Stimulated activated CD4-positive, alpha-beta T cell treated with anti-CD3 and anti-CD28 coated beads, Interleukin-15, amount 100 ng/mL, for 24 hours (primary cell): ENCODE measurements at regions not wholly inside any gene's neighbourhood (a gene's known extent, or its start where the extent isn't known, plus 50 kb on each side); places are given as distances from the start of the nearest gene placed in this dataset.

ENCODE experiments used
- DNase-seq: peaks from one replicate; pipeline ENCODE4 v3.0.0-alpha.2; 2020

- no peak for DNase-seq
Measured at GRCh38 chr20:19003366-19004336, 190.1 kb downstream of the SCP2D1 start.

DNA sequence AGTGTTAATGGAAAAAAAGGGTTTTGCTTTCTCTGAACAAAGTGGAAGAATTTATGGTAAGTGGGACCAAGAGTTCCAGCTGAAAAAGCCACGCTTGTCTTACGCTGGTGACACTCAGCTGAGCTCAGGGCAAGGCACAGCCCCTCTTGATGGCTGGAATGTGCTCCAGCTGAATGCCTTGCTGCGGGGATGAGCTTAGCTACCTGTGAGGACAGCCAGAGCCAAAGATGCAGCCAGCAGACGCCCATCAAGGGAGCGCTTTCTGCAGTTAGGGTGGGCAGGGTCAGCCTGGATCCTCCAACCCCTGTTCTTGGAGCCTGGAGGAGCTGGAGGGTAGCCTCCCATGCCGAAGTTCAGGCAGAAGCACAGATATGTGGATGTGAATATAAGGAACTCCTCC is 191.4 kb downstream of the SCP2D1 start:
- no peak for DNase-seq

DNA sequence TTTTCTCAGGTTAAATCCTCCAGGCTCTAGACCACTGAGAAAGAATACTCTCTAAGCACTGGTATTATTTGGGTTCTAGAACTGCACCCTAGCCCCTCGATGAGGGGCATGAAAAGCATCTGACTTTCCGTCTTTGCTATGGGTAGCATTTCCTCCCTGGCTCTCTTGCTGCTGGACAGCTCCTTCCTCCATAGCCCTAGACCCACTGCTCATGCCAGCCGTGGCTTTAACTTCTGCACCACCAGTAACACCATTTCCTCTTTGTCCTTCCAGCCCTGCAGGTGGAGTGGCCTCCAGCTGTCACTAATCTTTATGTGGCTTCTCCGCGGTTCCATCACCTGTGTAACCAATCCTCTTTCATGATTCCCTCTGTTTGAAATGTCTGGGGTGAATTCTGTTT is 194.9 kb downstream of the SCP2D1 start:
- DNase-seq, result no peak

DNA sequence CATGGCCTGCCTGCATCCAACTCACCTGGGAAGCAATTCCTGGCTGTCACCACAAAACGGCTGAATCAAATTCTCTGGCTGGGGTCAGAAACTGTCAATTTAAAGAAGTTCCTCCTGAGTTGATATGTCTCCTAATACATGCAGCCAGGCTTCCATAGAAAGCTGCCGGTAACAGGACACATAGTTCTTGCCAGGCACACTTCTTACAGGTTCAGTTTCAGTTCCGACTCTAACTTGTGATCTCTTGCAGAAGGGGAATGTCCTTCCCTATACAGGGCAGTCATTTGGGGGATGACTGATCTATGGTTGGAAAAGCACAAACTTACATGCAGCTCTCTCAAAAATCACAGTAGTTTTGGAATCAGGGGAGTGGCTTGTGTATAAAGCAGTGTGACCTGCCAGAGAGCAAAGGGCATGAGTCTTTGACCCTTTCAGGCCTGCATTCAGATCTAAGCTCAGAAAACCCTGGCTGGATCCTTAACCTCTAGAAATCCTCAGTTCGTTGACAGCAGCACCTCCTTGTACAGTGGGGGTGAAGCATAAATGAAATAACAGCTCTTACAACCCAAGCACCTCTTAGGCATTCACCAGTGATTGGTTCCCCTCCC is 195.6 kb downstream of the SCP2D1 start:
- no peak for DNase-seq

GRCh38 chr20:19012676-19013075 is 199.1 kb downstream of the SCP2D1 start:
- DNase-seq, result no peak

DNA sequence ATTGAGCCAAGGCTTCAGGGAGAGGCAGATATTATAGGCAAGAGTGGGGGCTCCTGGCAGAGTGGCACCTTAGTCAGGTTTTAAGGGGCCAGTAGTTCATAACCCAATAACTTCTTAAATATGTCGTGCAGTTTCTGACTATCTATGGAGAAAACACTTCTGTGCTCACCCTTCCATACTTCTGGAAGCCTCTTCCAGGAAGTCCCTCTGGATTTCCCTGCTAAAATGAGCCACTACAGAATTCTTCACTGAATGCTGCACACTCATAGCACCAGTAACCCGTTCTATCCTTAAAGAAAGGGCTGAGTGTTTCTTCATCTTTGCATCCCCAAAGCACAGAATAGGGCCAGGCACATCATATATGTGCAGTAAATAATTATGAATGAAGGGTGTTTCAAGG is 198.5 kb upstream of the SLC24A3 start:
- DNase-seq, result no peak

GRCh38 chr20:19015351-19016139 is 196.9 kb upstream of the SLC24A3 start:
- DNase-seq, result no peak

DNA sequence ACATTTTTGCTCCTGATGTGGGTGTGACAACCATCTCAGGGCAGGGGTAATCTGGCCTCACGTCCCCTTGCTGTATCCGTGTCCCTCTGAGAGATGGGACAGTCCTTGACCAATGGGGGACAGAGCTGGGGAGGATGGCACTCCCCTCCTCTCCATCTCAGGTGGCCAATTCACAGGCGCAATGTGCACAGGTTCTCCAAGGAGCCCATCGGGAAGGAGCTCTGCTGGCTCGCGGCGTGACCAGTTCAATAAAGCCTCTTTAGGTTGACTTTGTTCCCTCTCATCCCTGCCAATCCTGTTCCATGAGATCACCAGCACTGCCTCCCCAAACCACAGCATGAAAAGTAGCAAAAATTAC is 196.3 kb upstream of the SLC24A3 start:
- DNase-seq, result no peak

GRCh38 chr20:19017104-19017690 is 195.2 kb upstream of the SLC24A3 start:
- no peak for DNase-seq

- DNase-seq, result no peak
Measured at GRCh38 chr20:19018881-19019280, 193.6 kb upstream of the SLC24A3 start.

DNA sequence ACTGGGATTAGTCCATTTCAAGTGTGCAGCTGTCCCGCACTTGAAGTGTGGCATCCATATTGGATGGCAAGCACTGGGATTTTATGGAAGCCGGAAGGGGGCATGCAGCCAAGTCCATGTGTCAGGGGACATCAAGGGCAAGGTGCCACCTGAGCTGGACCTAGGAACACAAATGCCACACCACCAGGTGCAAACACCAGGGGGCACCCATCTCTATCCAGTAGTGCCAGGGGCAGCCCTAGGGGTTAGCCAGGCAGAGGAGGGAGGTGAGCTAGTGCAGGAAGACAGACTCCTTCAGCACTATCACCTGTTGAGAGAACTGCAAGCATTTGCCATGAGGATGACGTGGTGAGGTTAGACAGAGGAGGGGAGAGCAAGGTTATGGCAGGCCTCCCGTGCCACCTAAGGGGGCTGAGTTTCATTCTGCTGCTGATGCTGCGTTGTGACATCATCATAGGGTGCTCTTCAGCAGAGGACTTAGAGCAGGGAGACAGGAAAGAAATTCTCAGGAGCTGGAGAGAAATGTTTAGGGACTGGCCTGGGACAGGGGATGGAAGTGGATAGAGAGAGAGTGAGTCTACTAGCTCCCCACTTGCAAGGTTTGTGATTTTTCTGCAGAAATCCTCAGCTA is 192.6 kb upstream of the SLC24A3 start:
- DNase-seq, result no peak

- DNase-seq, result no peak
Measured at GRCh38 chr20:19021406-19022117, 190.9 kb upstream of the SLC24A3 start.

DNA sequence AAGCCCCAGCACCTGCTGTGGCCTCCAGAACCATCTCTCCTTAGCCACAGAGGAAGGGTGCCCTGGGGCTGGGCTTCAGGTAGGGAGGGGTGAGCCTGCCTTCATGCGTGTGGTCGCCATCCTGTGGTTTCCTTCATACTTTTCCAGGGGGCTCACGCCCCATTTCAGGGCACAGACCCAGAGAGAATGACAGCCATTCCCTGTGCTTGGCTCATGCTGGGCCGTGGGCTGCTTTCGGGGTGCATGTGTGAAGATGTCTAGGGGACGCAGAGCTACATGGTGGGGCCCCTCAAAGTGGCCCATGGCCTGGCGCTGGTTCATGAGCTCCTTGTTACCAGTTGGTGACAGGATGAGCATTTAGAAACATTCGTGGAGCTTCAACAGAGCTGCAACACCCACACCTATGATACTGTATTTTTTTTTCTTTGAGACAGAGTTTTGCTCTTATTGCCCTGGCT is 190.3 kb upstream of the SLC24A3 start:
- no peak for DNase-seq

- DNase-seq, result no peak
Measured at GRCh38 chr20:19022791-19023448, 189.5 kb upstream of the SLC24A3 start.

GRCh38 chr20:19024296-19025035 is 188.0 kb upstream of the SLC24A3 start:
- no peak for DNase-seq

GRCh38 chr20:19025430-19026120 is 186.9 kb upstream of the SLC24A3 start:
- DNase-seq, result no peak

- DNase-seq, result no peak
Measured at GRCh38 chr20:19026121-19026878, 186.1 kb upstream of the SLC24A3 start.

GRCh38 chr20:19026901-19027644 is 185.4 kb upstream of the SLC24A3 start:
- DNase-seq, result no peak
